ENCODE measurements at regions not wholly inside any gene's neighbourhood (a gene's known extent, or its start where the extent isn't known, plus 50 kb on each side); places are given as distances from the start of the nearest gene placed in this dataset.

DNA sequence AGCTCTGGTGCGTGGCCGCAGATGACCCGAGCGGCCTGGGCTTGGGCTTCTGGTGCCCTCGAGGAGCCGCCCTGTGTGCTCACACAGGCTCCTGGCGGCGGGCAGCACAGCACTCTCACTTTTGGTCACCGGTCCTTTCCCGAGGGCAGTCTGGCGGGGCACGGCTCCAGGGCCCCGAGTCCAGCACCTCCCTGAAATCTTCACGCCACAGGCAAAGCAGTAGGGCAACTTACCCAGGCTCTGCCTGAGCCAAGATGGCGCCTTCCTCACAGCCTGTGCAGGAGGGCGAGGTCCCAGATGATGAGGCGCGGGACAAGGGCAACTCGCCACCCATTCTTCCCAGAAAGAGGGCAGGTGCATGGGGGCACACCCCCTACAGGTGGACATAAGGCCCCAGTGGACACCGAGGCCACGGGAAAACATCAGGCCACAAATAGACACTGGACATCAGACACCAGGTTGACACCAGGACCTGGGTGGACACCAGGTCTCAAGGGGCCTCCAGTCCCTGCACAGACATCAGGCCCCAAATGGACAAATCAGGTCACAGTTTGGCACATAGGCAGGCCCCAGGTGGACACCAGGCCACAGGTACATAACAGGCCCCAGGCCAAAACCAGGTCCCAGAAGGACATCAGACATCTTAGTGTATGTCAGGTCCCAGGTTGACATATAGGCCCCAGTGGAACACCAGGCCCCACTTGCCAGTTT, 57.6 kb upstream of the SEPTIN5 start:
- DNase-seq, result no peak
- intact Hi-C loops (cut with micrococcal nuclease; ENCODE audit: unreplicated experiment), result no loop called here
- H3K27ac Mint-ChIP-seq (ENCODE audit: unreplicated experiment), result no peak overlapping the region
- no peaks in the 10 kb centered on the region for H3K4me1 Mint-ChIP-seq (ENCODE audit: low read depth, unreplicated experiment)
- BruUV-seq (replicated peaks), result no TSS peak
- H3K36me3 Mint-ChIP-seq (ENCODE audit: insufficient read depth, unreplicated experiment), result no peaks in the 10 kb centered on the region
- peaks cover 19% of the 10 kb centered on the region for H3K27me3 Mint-ChIP-seq (ENCODE audit: unreplicated experiment)
- H3K4me3 Mint-ChIP-seq (ENCODE audit: low read depth, unreplicated experiment), result no peak overlapping the region
- CTCF ChIA-PET, result no interaction called here
- TF ChIP-seq CTCF (IDR thresholded peaks at IDR 0.05; ENCODE audit: unreplicated experiment), result no peak
- no peaks in the 10 kb centered on the region for H3K9me3 Mint-ChIP-seq (ENCODE audit: low read depth, unreplicated experiment)

DNA sequence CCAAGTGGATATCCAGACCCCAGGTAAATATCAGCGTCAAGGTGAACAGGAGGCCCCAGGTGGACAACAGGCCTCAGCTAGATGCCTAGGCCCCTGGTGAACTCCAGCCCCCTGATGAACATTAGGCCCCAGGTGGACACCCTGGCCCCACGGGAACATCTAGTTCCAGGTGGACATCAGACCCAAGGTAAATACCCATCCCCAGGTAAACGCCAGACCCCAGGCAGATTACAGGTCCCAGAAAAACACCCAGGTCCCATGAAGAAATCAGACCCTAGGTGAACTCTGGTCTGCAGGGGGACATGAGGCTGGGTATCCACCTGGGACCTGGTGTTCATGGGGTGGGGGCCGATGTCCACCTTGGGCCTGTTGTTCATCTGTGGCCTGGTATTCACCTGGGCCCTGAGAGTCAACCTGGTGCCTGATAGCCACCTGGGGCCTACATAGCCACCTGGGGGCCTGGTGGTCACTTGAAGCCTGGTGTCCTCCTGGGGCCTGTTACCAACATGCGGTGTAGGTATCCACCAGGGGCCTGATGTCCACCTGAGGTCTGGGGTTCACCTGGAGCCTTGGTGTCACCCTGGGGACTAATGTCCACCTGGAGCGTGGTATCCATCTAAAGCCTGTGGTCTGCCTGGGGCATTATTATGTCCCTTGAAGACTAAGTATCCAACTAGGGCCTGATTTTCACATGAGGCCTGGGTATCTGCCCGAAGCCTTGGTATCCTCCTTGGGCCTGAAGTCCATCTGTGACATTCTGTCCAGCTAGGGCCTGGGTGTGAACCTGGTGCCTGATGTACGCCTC, 56.8 kb upstream of the SEPTIN5 start:
- no peak overlapping the region for H3K4me3 Mint-ChIP-seq (ENCODE audit: low read depth, unreplicated experiment)
- no peak overlapping the region for H3K27ac Mint-ChIP-seq (ENCODE audit: unreplicated experiment)
- no peaks in the 10 kb centered on the region for H3K36me3 Mint-ChIP-seq (ENCODE audit: insufficient read depth, unreplicated experiment)
- H3K27me3 Mint-ChIP-seq (ENCODE audit: unreplicated experiment), result peaks cover 11% of the 10 kb centered on the region
- H3K4me1 Mint-ChIP-seq (ENCODE audit: low read depth, unreplicated experiment), result no peaks in the 10 kb centered on the region
- H3K9me3 Mint-ChIP-seq (ENCODE audit: low read depth, unreplicated experiment), result no peaks in the 10 kb centered on the region
- DNase-seq, result no peak
- CTCF ChIA-PET, result no interaction called here
- no TSS peak for BruUV-seq (replicated peaks)
- no peak for TF ChIP-seq CTCF (IDR thresholded peaks at IDR 0.05; ENCODE audit: unreplicated experiment)
- intact Hi-C loops (cut with micrococcal nuclease; ENCODE audit: unreplicated experiment), result no loop called here

DNA sequence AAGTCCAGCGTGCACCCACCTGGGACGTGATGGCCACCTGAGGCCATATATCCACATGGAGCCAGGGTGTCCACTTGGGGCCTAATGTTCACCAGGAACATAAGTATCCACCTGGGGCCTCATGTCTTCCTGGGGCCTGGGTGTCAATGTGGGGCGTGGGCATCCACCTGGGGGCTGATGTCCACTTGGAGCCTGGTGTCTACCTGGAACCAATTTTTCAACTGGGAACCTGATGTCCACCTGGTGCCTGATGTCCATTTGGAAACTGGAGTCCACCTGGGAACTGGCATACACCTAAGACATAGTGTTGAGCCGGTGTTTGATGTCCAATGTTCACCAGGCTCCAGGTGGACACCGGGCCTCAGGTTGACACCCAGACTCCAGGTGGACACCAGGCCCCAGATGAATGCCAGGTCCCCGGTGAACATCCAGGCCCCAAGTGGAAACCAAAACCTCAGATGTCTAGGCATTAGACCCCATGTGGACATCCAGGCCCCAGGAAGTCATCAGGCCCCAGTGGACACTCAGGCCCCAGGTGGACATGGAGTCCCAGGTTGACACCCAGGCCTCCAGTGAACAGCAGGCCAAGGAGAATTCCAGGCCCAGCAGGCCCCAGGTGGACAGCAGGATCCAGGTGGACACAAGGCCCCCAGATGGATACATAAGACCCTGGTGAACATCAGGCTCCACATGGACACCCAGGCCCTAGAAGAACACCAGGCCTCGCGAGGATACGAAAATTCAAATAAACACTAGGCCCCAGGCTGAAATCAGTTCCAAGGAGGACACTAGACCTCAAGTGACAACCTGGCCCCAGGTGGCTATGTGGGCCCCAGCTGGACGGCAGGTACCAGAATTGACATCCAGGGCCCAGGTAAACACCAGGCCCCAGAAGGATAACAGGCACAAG, 56.0 kb upstream of the SEPTIN5 start:
- no peak for DNase-seq
- Mint-ChIP-seq H3K36me3 (ENCODE audit: insufficient read depth, unreplicated experiment) (no peaks in the 10 kb centered on the region), H3K4me1 (ENCODE audit: low read depth, unreplicated experiment) (no peaks in the 10 kb centered on the region), H3K4me3 (ENCODE audit: low read depth, unreplicated experiment) (no peak overlapping the region), H3K27me3 (ENCODE audit: unreplicated experiment) (peaks cover 2% of the 10 kb centered on the region), H3K27ac (ENCODE audit: unreplicated experiment) (no peak overlapping the region), H3K9me3 (ENCODE audit: low read depth, unreplicated experiment) (no peaks in the 10 kb centered on the region)
- TF ChIP-seq CTCF (IDR thresholded peaks at IDR 0.05; ENCODE audit: unreplicated experiment), result no peak
- intact Hi-C loops (cut with micrococcal nuclease; ENCODE audit: unreplicated experiment), result no loop called here
- CTCF ChIA-PET, result no interaction called here
- BruUV-seq (replicated peaks), result no TSS peak

DNA sequence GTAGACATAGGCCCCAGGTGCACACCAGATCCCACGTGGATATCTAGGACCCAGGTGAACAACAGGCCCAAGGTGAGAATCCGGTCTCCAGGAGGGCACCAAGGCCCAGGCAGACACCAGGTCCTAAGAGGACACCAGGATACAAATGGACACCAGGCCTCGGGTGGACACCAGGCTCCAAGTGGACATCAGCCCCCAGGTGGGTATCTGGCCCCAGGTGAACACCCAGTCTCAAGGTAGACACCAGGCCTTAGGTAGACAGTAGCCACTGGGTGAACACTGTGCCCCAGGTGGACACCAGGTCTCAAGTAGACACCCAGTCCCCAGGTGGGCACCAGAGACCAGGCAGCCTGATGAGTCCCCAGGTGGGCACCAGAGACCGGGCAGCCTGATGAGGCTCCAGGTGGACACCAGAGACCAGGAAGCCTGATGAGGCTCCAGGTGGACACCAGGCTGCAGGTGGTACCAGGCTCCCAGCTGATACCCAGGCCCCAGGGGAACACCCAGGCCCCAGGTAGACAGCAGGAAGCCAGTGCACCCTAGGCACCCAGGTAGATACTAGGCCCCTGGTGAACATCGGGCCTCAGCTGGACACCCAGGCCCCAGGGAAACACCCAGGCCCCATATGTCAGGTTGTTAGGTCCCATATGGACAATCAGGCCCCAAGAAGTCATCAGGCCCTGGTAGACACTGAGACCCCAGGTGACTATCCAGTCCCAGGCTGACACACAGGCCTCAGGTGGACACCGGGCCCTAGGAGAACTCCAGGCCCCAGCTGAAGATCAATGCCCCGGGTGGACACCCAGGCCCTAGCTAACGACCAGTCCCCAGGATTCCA, 55.1 kb upstream of the SEPTIN5 start:
- no peaks in the 10 kb centered on the region for H3K27me3 Mint-ChIP-seq (ENCODE audit: unreplicated experiment)
- H3K27ac Mint-ChIP-seq (ENCODE audit: unreplicated experiment), result no peak overlapping the region
- CTCF ChIA-PET, result no interaction called here
- TF ChIP-seq CTCF (IDR thresholded peaks at IDR 0.05; ENCODE audit: unreplicated experiment), result no peak
- no peaks in the 10 kb centered on the region for H3K36me3 Mint-ChIP-seq (ENCODE audit: insufficient read depth, unreplicated experiment)
- DNase-seq, result no peak
- intact Hi-C loops (cut with micrococcal nuclease; ENCODE audit: unreplicated experiment), result no loop called here
- BruUV-seq (replicated peaks), result no TSS peak
- H3K4me3 Mint-ChIP-seq (ENCODE audit: low read depth, unreplicated experiment), result no peak overlapping the region
- H3K9me3 Mint-ChIP-seq (ENCODE audit: low read depth, unreplicated experiment), result no peaks in the 10 kb centered on the region
- no peaks in the 10 kb centered on the region for H3K4me1 Mint-ChIP-seq (ENCODE audit: low read depth, unreplicated experiment)

All from Calu3 (cell line).